22Rv1 (cell line): ENCODE measurements at regions not wholly inside any gene's neighbourhood (a gene's known extent, or its start where the extent isn't known, plus 50 kb on each side); places are given as distances from the start of the nearest gene placed in this dataset.

ENCODE experiments used
- ZFX ChIP-seq: fragments of 450-650 bp; IDR thresholded peaks from 2 replicates; pipeline ENCODE4 v1.6.1; 2017; ENCODE audit warnings: antibody characterized with exemption, borderline replicate concordance
- TF ChIP-seq, protein P1 (sequence below): fragments of 450-650 bp; IDR thresholded peaks from 2 replicates; pipeline ENCODE4 v1.5.1; 2017; ENCODE audit warnings: mild to moderate bottlenecking

GRCh38 chr18:41526054-41526453 lies 429.0 kb upstream of the PIK3C3 start:
- TF ChIP-seq, protein P1, sequence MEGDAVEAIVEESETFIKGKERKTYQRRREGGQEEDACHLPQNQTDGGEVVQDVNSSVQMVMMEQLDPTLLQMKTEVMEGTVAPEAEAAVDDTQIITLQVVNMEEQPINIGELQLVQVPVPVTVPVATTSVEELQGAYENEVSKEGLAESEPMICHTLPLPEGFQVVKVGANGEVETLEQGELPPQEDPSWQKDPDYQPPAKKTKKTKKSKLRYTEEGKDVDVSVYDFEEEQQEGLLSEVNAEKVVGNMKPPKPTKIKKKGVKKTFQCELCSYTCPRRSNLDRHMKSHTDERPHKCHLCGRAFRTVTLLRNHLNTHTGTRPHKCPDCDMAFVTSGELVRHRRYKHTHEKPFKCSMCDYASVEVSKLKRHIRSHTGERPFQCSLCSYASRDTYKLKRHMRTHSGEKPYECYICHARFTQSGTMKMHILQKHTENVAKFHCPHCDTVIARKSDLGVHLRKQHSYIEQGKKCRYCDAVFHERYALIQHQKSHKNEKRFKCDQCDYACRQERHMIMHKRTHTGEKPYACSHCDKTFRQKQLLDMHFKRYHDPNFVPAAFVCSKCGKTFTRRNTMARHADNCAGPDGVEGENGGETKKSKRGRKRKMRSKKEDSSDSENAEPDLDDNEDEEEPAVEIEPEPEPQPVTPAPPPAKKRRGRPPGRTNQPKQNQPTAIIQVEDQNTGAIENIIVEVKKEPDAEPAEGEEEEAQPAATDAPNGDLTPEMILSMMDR: no peak
- TF ChIP-seq ZFX: no peak
